ENCODE measurements at regions not wholly inside any gene's neighbourhood (a gene's known extent, or its start where the extent isn't known, plus 50 kb on each side); places are given as distances from the start of the nearest gene placed in this dataset.
"Not testable (repeated sequence)": the region's sequence is repeated elsewhere in the genome, so short reads cannot be mapped to it uniquely, and the experiment has no call there.

DNA sequence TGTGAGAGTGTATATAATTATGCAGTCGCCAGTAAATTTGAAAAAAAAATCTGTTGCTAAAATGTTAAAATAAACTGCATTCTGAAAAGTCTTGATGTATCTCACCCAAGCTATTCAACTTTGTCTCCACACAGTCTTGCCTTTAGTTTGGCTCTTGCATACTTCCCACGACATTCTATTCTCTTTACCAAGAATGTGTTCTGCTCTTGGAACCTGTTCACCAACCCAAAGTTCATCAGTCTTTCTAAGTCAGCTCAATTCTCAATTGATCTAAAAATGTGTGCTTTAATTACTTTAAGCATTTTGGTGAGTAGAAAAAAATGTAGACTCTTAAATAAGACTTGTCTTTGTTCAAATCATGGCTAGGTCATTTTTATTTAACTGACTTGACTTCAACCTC, 657.7 kb upstream of the TBL1XR1 start:
- no peak overlapping the region for H2AK5ac ChIP-seq (ENCODE audit: low read length)
- no peak overlapping the region for H3K14ac ChIP-seq (ENCODE audit: low read length)
- no peak overlapping the region for H3K4me3 ChIP-seq (ENCODE audit: low read depth, low read length)
- no peak overlapping the region for H4K8ac ChIP-seq (ENCODE audit: low read depth, low read length)
- H3K79me2 ChIP-seq (ENCODE audit: control insufficient read depth, insufficient read depth, low read length, poor library complexity) = no peaks in the 10 kb centered on the region
- H2AFZ ChIP-seq (ENCODE audit: insufficient read depth, low read length, poor library complexity) = no peak overlapping the region
- no peak overlapping the region for H3K9ac ChIP-seq (ENCODE audit: low read length)
- H3K4me2 ChIP-seq (ENCODE audit: low read length) = no peak overlapping the region
- H3K27ac ChIP-seq (ENCODE audit: low read depth, low read length) = no peak overlapping the region
- no CpG with 5 or more reads among the region's 2 CpGs for WGBS (ENCODE audit: extremely low coverage, insufficient coverage, insufficient read length)
- H4K91ac ChIP-seq (ENCODE audit: low read depth, low read length) = no peak overlapping the region
- no peaks in the 10 kb centered on the region for H3K27me3 ChIP-seq (ENCODE audit: insufficient read depth, low read length)
- H2BK5ac ChIP-seq (ENCODE audit: low read depth, low read length, poor library complexity) = no peak overlapping the region
- no peak overlapping the region for H3K23ac ChIP-seq (ENCODE audit: low read length)
- H3K4me1 ChIP-seq (ENCODE audit: control insufficient read depth in 1 of 2, insufficient read depth in 2 of 2, low read length in 2 of 2) = no peaks in the 10 kb centered on the region
- H3K4ac ChIP-seq (ENCODE audit: low read depth, low read length) = no peak overlapping the region
- no peak overlapping the region for H2BK120ac ChIP-seq (ENCODE audit: insufficient read depth, low read length, poor library complexity)
- no peaks in the 10 kb centered on the region for H3K9me3 ChIP-seq (ENCODE audit: insufficient read depth, low read depth, low read length)
- H2BK12ac ChIP-seq (ENCODE audit: low read length) = no peak overlapping the region
- no peak overlapping the region for H3K18ac ChIP-seq (ENCODE audit: low read length)
- no peak for DNase-seq
- no peaks in the 10 kb centered on the region for H3K36me3 ChIP-seq (ENCODE audit: control insufficient read depth in 1 of 2, insufficient read depth in 2 of 2, low read length in 2 of 2)
- no peaks in the 10 kb centered on the region for H3K79me1 ChIP-seq (ENCODE audit: low read length)
- no peak overlapping the region for H4K12ac ChIP-seq (ENCODE audit: low read depth, low read length)

DNA sequence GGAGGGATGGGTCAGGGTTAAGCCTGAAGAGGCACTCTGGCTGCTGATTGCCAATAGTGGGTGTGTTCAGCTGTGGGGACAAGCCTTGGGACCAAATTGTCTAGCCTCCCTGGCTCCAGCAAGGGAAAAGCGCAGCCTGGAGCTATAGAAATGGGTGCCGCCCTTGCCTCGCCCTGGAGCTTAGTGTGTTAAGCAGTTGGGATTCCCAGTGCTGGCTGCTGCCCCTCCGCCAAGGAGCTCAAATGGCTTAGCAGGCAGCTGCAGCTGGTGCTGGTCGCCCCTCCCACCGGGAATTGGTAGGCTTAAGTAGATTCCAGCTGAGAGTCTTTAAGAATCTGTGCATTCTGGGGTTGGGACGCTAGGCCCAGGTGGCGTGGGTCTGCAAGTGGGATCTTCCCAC, 662.9 kb upstream of the TBL1XR1 start:
- no peaks in the 10 kb centered on the region for H3K79me1 ChIP-seq (ENCODE audit: low read length)
- no peaks in the 10 kb centered on the region for H3K79me2 ChIP-seq (ENCODE audit: control insufficient read depth, insufficient read depth, low read length, poor library complexity)
- no peak overlapping the region for H3K14ac ChIP-seq (ENCODE audit: low read length)
- H3K27ac ChIP-seq (ENCODE audit: low read depth, low read length) = no peak overlapping the region
- no peak overlapping the region for H3K23ac ChIP-seq (ENCODE audit: low read length)
- no peak overlapping the region for H2BK5ac ChIP-seq (ENCODE audit: low read depth, low read length, poor library complexity)
- H3K18ac ChIP-seq (ENCODE audit: low read length) = no peak overlapping the region
- no peaks in the 10 kb centered on the region for H3K9me3 ChIP-seq (ENCODE audit: insufficient read depth, low read depth, low read length)
- no CpG with 5 or more reads among the region's 8 CpGs for WGBS (ENCODE audit: extremely low coverage, insufficient coverage, insufficient read length)
- no peaks in the 10 kb centered on the region for H3K27me3 ChIP-seq (ENCODE audit: insufficient read depth, low read length)
- no peak for DNase-seq
- no peaks in the 10 kb centered on the region for H3K4me1 ChIP-seq (ENCODE audit: control insufficient read depth in 1 of 2, insufficient read depth in 2 of 2, low read length in 2 of 2)
- H2AK5ac ChIP-seq (ENCODE audit: low read length) = no peak overlapping the region
- no peak overlapping the region for H3K4ac ChIP-seq (ENCODE audit: low read depth, low read length)
- H4K12ac ChIP-seq (ENCODE audit: low read depth, low read length) = no peak overlapping the region
- no peak overlapping the region for H2BK12ac ChIP-seq (ENCODE audit: low read length)
- no peaks in the 10 kb centered on the region for H3K36me3 ChIP-seq (ENCODE audit: control insufficient read depth in 1 of 2, insufficient read depth in 2 of 2, low read length in 2 of 2)
- H4K91ac ChIP-seq (ENCODE audit: low read depth, low read length) = no peak overlapping the region
- no peak overlapping the region for H3K4me3 ChIP-seq (ENCODE audit: low read depth, low read length)
- H4K8ac ChIP-seq (ENCODE audit: low read depth, low read length) = no peak overlapping the region
- no peak overlapping the region for H2AFZ ChIP-seq (ENCODE audit: insufficient read depth, low read length, poor library complexity)
- no peak overlapping the region for H3K9ac ChIP-seq (ENCODE audit: low read length)
- H2BK120ac ChIP-seq (ENCODE audit: insufficient read depth, low read length, poor library complexity) = no peak overlapping the region
- no peak overlapping the region for H3K4me2 ChIP-seq (ENCODE audit: low read length)

DNA sequence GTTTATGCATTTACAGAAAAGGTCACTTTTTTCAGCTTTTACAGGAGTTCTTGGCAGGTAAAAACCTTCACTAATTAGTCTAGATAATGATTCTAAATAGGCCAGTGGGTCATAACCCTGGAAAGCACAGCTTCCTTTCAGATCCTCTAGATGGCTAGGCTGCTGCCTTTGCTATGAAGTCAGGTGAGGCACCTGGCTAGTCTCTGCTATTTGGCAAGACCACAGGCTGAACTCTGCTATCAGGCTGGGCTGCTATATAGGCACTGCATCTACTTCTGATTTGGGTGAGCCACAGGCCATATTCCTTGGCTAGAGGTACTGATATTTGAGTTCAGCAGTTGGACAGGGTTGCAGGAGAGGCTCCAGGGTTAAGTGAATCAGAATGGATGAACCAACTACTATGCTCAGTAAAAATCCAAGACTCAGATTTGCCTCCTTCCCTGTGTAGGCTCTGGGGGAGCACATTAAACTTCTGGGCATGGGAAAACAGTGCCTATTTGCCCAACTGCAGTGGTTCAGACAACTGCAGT, 665.7 kb upstream of the TBL1XR1 start:
- H3K27me3 ChIP-seq (ENCODE audit: insufficient read depth, low read length) = no peaks in the 10 kb centered on the region
- no peak overlapping the region for H3K23ac ChIP-seq (ENCODE audit: low read length)
- no peak overlapping the region for H3K9ac ChIP-seq (ENCODE audit: low read length)
- H4K8ac ChIP-seq (ENCODE audit: low read depth, low read length) = no peak overlapping the region
- H4K91ac ChIP-seq (ENCODE audit: low read depth, low read length) = no peak overlapping the region
- no peak overlapping the region for H3K4me2 ChIP-seq (ENCODE audit: low read length)
- no peak overlapping the region for H2BK5ac ChIP-seq (ENCODE audit: low read depth, low read length, poor library complexity)
- H3K79me2 ChIP-seq (ENCODE audit: control insufficient read depth, insufficient read depth, low read length, poor library complexity) = no peaks in the 10 kb centered on the region
- no peaks in the 10 kb centered on the region for H3K79me1 ChIP-seq (ENCODE audit: low read length)
- no peaks in the 10 kb centered on the region for H3K4me1 ChIP-seq (ENCODE audit: control insufficient read depth in 1 of 2, insufficient read depth in 2 of 2, low read length in 2 of 2)
- H3K14ac ChIP-seq (ENCODE audit: low read length) = no peak overlapping the region
- H3K4ac ChIP-seq (ENCODE audit: low read depth, low read length) = no peak overlapping the region
- H3K18ac ChIP-seq (ENCODE audit: low read length) = no peak overlapping the region
- H2BK120ac ChIP-seq (ENCODE audit: insufficient read depth, low read length, poor library complexity) = no peak overlapping the region
- H4K12ac ChIP-seq (ENCODE audit: low read depth, low read length) = no peak overlapping the region
- no peak overlapping the region for H2AFZ ChIP-seq (ENCODE audit: insufficient read depth, low read length, poor library complexity)
- H2BK12ac ChIP-seq (ENCODE audit: low read length) = no peak overlapping the region
- no peaks in the 10 kb centered on the region for H3K9me3 ChIP-seq (ENCODE audit: insufficient read depth, low read depth, low read length)
- H3K36me3 ChIP-seq (ENCODE audit: control insufficient read depth in 1 of 2, insufficient read depth in 2 of 2, low read length in 2 of 2) = no peaks in the 10 kb centered on the region
- H3K4me3 ChIP-seq (ENCODE audit: low read depth, low read length) = no peak overlapping the region
- no peak overlapping the region for H3K27ac ChIP-seq (ENCODE audit: low read depth, low read length)
- H2AK5ac ChIP-seq (ENCODE audit: low read length) = no peak overlapping the region
- DNase-seq = no peak

DNA sequence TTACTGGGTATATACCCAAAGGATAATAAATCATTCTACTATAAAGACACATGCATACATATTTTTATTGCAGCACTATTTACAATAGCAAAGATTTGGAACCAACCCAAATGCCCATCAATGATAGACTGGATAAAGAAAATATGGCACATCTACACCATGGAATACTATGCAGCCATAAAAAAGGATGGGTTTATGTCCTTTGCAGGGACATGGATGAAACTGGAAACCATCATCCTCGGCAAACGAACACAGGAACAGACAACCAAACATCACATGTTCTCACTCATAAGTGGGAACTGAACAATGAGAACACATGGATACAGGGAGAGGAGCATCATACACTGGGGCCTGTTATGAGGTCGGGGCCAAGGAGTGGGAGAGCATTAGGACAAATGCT, 665.0 kb upstream of the KCNMB2 start:
- not testable (repeated sequence) for H3K27me3 ChIP-seq (ENCODE audit: insufficient read depth, low read length); H2AK5ac ChIP-seq (ENCODE audit: low read length); H4K8ac ChIP-seq (ENCODE audit: low read depth, low read length); H3K79me2 ChIP-seq (ENCODE audit: control insufficient read depth, insufficient read depth, low read length, poor library complexity); H4K91ac ChIP-seq (ENCODE audit: low read depth, low read length); H3K4me3 ChIP-seq (ENCODE audit: low read depth, low read length); H3K18ac ChIP-seq (ENCODE audit: low read length); DNase-seq; H3K4me1 ChIP-seq (ENCODE audit: control insufficient read depth in 1 of 2, insufficient read depth in 2 of 2, low read length in 2 of 2); H3K79me1 ChIP-seq (ENCODE audit: low read length); H3K9ac ChIP-seq (ENCODE audit: low read length); H4K12ac ChIP-seq (ENCODE audit: low read depth, low read length); H2AFZ ChIP-seq (ENCODE audit: insufficient read depth, low read length, poor library complexity); H2BK120ac ChIP-seq (ENCODE audit: insufficient read depth, low read length, poor library complexity); H3K23ac ChIP-seq (ENCODE audit: low read length); H3K4me2 ChIP-seq (ENCODE audit: low read length); H2BK12ac ChIP-seq (ENCODE audit: low read length); H3K27ac ChIP-seq (ENCODE audit: low read depth, low read length); H3K14ac ChIP-seq (ENCODE audit: low read length); H3K9me3 ChIP-seq (ENCODE audit: insufficient read depth, low read depth, low read length); H3K36me3 ChIP-seq (ENCODE audit: control insufficient read depth in 1 of 2, insufficient read depth in 2 of 2, low read length in 2 of 2); H2BK5ac ChIP-seq (ENCODE audit: low read depth, low read length, poor library complexity); H3K4ac ChIP-seq (ENCODE audit: low read depth, low read length)
- WGBS (ENCODE audit: extremely low coverage, insufficient coverage, insufficient read length) = no CpG with 5 or more reads among the region's 3 CpGs

Measured in trophoblast cell (in vitro differentiated cells and primary cell).